HG02885 (cell line): ENCODE measurements at regions not wholly inside any gene's neighbourhood (a gene's known extent, or its start where the extent isn't known, plus 50 kb on each side); places are given as distances from the start of the nearest gene placed in this dataset.

Experiments
- ATAC-seq: cut with Tn5 transposase; IDR thresholded peaks from one replicate; pipeline ENCODE4 v1.9.1; 2021; ENCODE audit warnings: mild to moderate bottlenecking; ENCODE audit not compliant: unreplicated experiment, poor library complexity

DNA sequence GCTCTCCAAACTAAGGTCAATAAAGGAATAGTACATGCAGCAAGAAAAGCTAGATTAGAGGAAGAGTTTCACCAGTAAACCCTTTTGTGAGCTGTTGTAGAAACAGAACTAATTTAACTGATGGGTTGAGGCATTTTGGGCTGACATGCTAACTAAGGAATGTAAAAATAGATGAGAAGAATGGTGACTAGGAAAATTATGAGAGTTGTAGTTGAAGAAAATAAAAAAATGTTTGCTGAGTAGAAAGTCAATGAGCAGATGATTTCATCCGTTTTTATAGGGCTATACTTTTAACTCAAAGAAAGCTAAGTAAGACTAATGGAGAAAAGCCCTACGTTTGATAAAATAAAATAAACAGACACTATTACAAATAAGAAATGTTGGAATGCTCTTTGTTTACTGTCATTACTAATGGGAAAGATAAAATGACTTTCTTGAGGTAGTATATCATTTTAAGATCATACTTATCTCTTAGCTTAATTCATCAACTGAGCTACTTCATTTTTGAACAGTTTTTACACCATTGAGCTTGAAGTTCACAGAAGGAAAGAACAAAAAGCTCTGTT lies 209.4 kb upstream of the DPH6 start:
- ATAC-seq: no peak

DNA sequence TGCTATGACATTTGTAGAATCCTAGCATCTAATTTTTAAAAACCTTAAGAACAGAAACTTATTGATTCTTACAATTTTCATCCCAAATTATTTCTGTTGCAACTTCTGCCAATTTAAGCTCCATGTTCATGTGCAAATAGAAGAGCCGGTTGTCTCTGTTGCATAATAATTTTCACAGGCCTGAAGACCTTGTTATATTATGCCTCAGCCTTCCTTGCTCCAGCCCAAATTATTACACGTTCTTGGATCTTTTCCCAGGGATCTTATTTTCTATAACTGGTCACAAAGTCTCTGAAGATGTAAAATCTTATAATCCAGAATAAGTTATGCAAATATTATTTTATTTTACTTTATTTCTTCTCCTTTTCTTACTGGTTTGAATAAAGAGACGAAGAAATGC lies 210.7 kb upstream of the DPH6 start:
- ATAC-seq: no peak

DNA sequence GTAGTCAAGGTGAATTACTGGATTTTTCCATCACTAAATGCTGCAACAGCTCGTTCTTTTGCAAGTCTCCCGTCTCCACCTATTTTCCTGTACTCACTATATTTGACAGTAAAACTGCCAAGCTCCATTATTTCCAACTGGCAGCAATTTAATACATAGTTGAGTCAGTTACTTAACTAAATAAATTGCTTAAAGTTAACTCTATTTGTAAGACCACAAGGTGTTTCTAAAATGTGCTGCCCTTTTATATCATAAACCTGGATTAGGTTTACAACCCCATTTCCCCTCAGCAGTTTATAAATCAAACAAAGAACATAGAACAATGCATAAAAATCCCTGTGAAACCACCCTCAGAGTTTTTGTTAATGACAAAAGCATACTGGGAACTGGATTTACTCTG lies 211.4 kb upstream of the DPH6 start:
- ATAC-seq: no peak

DNA sequence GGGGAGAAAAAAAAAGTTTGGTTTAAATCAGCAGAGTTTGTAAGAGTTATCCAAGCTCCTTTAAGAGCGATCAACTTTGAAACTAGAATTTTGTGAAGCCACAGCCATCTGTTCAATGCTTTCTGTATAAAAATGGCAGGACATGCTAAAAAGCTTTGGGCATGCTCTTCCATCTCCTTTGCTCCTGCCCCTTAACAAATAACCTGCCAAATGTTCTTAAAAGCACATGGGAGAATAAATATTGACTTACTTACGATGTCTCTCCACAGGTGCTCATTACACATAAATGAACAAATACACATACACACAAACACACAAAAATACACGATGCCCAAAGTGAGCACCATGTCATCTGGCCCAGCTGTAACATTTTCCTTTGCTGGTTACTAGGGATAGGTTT lies 211.8 kb upstream of the DPH6 start:
- no peak for ATAC-seq

DNA sequence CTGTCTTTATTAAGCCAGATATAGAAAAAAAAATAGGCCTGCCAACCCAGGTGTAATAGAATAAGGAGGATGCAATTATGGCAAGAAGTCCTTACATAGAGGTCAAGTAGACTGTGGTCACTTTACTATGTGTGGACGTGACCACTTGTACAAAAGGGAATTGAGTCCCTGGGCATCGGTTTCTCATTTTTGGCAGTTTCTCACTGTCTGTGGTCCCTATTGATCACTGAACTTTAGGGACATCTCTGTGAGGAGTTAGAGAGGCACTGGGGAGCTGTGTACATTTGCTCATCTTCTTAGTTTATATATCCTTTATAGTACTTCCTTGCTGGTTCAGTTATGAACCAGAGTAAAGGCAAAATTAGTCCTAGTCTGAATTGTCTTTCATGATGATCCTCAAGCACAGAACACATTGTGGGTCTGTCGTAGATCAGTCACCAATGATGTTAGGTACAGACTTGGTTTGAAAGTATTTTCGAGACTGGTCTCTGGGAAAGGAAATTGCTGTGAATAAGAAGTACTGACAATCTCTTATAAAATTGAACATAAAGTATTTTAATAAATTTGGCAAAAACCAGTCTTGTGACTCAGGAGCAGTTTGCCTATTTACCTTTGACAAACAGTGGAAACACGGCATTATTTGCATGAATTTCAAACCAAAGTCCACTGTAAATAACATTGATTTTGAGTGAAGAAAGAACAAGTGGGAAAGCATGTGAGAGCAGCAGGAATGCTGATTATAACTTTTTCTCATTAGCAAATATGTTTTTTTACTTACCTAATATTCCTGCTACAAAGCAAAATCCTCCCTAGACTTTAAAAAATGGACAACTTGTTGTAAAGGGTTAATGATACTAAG lies 218.9 kb upstream of the DPH6 start:
- no peak for ATAC-seq

DNA sequence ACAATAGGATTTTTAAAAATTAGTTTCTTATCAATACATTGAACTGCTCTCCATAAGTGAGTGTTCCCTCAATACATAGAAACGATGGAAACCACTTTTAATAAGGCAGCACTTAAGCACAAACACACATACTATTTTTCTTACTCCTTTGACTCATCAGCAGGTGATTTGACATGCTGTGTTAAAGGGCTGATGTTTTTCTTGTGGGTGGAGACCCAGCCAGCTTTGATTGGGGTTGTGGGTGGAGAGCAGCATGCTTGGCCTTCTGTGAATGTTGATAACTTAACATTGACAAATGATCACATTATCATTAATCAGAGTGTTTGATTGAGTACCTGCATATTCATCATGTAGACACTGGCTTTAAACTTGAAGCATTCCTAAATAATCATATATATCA lies 223.0 kb upstream of the DPH6 start:
- ATAC-seq: no peak

DNA sequence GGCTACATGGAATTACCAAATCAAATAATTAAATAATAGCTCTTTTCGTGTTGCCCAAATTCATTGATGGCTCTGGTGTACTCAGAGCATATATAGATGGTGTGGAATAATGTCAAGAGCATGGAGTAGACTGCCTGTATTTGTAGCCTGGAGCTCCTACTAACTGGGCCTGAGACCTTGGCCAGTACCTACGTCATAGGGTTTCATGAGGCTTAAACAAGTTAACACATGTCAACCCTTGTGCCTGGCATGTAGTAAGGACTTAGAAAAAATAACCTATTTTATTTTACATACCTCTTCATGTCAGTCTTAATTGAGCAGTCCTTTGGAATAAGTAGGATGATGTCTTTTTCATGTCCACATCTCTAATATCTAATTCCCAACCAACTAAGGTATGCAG lies 223.7 kb upstream of the DPH6 start:
- no peak for ATAC-seq

DNA sequence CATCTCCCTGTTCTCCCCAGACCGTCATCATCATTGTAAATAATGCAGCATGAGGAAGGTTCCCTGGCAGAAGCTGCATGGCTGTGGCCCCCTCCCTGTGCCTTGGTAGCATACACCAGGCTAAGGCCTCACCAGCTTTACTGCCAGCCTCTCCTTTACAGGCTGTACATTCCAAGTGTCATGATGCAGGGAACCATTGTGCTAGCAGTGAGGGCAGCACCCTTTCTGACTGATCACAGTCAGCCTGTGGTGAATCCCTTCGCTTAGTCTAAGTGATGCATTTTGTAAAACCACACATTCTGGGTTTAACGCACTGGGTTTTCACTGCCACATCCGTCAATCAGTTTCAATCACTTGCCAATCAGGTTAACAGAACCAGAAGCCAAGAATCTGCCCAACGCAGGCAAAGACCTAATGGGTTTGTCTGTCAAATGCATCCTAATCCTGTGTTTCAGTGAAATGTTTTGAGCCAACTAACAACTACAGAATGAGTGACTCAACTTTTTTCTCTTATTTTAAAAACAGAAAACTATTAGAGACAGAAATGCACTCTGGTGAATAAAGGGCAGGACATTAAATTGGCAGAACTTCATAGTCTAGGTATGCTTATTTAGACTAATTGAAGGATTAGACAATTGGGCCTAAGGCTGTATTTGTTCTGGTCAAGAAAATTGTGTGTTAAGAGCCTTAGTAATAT lies 225.9 kb upstream of the DPH6 start:
- no peak for ATAC-seq

DNA sequence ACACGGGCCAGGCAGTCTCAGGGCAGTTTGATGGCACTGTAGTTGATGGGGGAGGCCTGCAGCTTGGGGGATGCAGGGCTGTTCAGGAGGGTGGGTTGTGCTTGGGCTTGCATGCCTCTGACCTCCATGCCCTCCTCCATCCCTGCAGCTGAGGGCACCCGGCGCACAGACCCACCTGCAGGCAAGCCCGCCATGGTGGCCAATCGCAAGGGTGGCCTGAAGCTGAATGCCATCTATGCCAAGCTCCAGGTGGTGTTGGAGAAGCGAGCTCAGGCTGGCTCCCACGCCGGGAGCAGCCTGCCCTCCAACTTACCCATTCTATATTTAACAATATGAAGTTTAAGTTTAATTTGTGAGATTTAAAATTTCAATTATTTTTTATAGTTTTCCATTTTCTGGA lies 228.7 kb upstream of the DPH6 start:
- no peak for ATAC-seq

DNA sequence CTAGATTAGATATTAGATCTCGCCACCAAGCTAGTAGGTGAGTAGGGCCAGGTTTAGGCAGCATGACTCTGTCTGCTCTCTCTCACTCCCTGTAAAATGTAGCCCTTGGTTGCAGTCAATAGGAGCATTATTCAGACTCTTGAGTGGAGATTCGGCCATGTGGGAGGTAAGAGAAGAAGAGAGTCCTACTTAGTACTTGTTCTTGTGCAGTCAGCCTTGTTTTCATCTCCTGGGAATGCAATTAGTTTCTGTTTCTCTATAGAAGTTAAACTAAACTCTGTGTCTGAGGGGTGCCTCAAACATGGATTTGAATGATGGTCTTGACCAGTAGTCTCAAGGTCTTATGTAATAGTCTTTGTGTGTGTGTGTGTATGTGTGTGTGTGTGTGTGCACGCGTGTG lies 229.5 kb upstream of the DPH6 start:
- ATAC-seq: no peak

DNA sequence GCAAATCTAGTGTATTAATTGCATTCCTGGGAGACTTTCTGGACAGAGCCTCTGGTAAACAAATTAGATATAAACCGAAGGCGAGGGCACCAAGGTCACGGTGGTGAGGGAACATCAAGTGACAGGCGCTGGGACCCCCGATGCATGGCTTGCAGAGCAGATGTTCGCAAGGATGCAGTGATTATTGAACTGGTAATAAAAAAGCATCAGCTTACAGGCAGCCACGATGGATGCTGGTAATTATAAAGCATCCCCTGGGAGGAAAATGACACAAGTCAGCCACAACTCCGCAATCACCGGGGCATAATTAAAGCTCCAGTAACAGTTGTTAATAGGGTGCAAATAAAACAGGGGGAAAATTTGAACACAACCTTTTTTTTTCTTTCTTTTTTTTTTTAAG lies 231.1 kb upstream of the DPH6 start:
- no peak for ATAC-seq

DNA sequence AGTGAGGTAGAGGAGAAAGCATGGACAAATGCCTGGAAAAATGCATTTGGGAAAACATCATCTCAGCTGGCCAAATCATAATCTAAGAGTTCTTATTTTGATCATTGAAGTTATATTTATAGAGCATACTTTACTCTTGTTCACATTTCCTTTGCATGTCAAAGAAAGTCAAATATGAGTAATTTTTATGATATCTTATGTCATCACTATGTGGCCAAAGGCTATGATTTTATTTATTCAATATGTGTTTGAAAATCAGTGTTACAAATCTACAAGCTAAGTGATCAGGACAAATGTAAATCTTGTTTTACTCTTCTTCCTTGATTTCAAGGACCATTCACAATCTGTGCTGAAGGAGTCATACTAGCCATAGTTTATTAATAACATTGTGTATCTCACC lies 237.2 kb upstream of the DPH6 start:
- ATAC-seq: no peak

DNA sequence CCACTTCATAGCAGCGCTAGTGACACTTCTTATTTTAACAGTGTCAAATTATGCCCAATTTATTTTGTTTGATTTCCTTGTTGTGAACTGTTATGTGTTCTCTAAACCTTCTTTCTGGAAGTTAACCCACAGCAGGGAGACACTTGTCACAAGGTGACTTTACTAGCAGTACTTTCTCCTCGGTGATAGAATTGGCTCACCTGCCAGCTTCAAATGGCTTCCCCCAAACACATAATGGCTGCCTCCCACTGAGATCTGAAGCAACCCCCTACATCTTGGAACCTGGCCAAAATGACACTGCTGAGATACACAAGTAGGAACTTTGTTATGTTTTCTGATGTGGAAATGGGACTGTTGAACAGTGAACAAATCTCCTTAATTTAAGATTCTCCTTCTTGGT lies 238.8 kb upstream of the DPH6 start:
- no peak for ATAC-seq

DNA sequence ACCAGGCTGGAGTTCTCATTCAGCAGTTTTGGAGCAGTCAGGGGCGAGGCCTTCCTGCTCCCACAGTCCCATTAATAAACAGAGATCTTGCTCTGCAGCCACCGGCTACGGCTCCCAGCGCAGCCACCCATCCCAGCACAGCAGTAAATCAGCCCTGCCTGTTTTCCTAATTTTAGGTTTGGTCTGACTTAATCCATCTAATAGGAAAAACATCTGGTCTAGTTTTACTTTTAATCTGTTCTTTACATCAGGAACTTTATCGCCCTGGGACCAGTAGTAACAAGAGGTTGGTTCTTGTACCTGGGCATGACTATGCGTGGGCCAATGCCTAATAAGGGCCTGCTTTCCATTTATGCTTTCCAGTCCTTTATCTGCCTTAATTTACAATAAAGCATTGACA lies 264.0 kb upstream of the DPH6 start:
- ATAC-seq: no peak

DNA sequence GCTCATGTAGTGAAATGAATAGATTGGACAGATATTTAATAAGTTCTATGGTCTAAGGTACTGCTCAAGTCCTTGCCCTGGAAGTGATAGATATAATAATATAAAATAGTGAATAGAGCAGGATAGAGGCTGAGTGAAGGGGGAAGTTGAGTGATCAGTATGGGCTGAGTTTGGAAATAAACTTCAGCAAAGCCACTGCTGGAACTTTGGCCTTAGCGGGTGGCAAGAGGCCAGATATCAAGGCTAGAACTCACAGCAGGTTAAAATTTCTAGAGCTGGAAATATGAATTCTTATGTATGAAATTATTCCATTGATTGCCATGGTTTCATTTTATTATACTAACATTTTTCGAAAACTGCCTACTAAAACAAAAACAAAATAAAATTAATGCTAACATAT lies 267.6 kb upstream of the DPH6 start:
- ATAC-seq: no peak

DNA sequence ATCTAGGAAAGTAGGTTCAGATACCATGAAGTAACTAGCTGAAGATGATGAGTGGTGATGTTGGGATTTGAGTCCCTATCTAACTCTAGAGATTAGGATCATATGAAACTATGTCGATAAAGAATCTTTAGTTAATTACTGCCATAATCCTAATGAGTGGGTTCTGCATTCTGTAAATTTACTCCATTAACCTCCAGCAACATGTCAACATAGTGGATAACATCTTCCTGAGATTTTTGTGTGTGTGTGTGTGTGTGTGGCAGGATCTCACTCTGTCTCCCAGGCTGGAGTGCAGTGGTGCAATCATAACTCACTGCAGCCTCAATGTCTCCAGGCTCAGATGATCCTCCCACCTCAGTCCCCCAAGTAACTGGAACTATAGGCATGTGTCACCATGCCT lies 272.9 kb upstream of the DPH6 start:
- ATAC-seq: no peak

DNA sequence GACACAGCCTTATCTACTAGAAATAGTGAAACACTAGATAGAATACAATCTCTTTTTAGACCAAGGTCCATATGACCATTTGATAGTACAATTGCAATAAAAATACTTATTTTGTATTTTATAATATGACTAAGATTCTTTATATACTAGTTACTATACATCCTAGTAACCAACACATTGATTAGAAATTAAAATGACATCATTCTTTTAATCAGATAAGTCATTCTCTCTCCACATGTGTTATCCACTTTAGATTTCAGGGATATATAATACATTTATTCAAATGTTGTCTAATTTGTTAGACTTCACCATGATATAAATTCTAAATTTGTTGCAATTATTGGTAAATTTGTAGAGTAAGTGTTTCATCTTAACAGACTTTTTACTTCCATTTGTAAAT lies 276.2 kb upstream of the DPH6 start:
- no peak for ATAC-seq

DNA sequence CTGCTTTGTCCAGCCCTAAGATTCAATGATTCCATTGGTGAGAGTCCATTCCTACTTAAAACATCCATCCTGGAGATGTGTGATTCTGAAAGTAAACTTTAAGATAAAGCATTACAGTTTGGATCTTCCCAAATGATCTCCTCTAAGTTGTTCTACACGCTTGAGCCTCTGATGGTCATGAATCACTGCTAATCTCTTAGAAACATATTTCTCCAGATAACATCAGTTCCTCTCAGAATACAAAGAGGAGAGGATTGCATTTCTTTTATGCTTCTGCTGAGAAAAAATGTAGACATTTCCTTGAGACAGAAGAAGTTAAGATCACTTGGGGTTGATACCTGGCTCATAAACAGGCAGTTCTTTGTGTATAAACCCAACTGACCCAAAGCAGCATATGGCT lies 281.2 kb upstream of the DPH6 start:
- ATAC-seq: no peak

DNA sequence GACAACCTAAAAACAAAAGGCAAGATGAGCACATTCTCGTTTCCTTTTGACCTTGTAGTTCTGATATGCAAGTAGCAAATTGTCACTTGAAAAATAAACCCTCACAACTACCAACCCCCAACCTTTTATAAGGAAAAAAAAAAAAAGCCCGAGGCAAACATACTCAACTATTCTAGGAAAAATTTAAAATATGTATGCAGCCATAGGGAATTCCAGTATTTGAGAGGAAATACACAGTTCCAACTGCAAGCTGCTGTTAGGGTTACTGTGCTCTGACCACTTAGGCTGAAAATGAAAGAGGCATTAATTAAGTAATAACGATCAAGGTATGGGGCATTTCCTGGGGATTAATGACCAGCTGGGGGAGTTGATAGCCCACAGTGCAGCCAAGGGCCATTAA lies 281.9 kb upstream of the DPH6 start:
- ATAC-seq: no peak

DNA sequence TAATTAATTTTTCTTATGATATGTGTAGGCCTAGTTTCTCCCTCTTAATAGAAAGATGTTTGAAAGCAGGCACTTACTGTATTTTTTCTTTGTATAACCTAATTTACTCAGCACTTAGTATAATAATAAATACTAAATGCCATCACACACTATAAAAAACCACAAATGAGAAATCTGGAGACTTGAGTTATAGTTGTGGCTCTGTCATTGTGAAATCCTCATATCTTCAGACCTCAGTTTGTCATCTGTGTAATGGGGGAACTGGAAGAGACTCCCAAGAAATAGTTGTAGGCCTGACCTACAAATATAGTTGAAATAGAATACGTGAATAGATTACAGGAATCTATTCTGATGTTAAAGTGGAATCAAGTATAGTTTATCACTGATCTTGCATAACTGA lies 287.6 kb upstream of the DPH6 start:
- no peak for ATAC-seq

DNA sequence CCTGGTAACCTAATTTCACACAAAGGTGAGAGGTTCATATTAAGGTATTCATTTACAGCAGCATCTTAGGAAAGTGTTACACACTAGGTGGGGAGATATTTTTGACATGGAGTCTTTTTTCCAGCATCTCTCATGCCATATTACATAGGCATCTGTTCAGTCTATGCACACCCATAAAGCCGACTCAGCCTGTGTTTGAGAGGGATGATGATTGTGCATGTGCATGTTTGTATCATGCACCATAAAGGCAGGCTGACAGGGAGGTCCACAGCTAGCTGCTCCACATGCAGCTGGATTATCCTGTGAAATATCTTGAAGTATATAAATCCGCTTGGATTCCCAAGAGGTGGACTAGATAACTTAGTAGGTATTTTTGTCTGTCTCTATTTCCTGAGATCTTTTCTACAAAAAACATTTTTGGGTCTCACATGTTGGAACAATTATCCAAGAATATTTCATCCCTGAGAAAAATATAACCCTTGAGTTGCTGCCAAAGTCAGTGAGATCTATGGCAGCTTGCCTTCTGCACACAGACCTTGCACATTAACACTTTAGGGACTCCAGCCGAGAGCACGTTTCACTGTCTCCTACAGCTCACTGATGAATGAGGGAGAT lies 288.4 kb upstream of the DPH6 start:
- no peak for ATAC-seq
